Central memory CD4-positive, alpha-beta T cell (primary cell): ENCODE measurements at regions not wholly inside any gene's neighbourhood (a gene's known extent, or its start where the extent isn't known, plus 50 kb on each side); places are given as distances from the start of the nearest gene placed in this dataset.
"Not testable (repeated sequence)": the region's sequence is repeated elsewhere in the genome, so short reads cannot be mapped to it uniquely, and the experiment has no call there.

Source experiments
- DNase-seq: peaks from one replicate; pipeline ENCODE4 v3.0.0; 2022

DNA sequence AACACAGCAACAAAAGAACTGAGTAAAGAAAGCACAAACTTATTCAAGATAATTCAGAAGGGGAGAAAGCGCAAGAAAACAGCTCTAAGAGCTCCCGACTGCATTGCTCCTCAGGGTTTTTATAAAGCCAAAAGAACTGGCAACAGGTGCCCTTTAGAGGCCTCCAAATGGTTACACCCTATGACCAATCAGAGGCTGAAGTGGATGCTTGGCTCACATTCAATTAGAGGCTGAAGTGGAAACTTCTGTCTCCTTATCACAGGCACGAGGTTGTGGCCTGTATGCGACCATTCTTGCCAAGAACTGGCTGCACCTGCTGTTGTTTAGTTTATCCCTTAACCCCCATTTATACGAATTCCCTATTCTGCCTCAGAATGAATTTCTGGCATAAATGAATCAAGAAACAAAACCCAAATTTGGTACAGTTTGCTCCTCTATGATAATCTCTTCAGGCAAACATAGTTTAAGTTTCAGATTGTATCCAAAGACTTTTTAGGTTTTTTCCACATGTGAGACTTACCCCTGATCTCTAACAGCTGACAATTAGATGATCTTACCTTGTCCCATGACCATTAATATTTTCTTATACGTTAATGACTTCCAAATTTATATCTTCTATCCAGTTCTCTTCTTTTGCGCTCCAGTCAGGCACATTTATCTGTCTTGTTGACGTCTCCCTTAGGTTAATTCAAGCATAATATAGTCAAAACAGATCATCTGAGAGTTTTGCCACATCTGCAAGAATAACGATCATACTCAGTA, 504.8 kb downstream of the NXPH1 start:
- no peak for DNase-seq

GRCh38 chr7:8939446-8939845, 506.0 kb downstream of the NXPH1 start:
- DNase-seq: no peak

DNA sequence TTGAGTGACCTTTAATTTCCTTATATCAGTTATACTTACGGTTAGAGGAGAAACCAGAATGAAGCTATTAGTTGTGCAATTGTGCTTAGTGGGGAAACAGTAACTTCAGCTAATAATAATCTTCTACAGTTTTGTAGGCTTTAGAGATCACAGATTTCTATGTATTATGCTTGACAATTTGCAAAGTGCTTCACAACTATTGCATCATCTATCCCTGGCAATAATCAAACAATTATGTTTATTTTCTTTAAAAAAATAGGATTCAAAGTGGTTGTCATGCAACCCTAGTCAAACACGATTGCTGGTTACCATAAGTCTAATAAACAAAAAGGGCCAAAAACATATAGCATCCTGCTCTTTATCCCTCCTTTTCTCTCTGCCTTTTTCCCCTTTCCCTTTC, 530.3 kb downstream of the NXPH1 start:
- no peak for DNase-seq

- no peak for DNase-seq
These were observed 531.8 kb downstream of the NXPH1 start for GRCh38 chr7:8965177-8965576.

GRCh38 chr7:8973601-8974000, 540.2 kb downstream of the NXPH1 start:
- no peak for DNase-seq

DNA sequence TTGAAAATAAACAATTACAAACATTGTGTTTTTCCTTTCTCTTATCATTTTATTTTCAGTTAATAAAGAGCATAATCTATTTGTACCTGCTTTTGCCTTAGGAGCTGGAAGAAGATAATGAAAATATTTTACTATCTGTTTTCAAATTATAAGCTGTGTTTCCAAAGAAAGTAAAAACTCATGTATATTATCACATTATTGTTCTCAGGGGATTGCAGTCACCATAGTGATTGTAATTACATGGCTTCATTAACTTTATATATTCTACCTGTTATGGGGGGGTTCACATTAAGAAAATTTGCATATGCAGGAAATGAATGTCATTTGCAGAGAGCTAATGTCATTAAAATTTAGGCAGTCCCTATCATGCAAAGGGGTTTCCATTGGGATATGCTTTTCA, 542.3 kb downstream of the NXPH1 start:
- DNase-seq: no peak

- DNase-seq: no peak
These were observed 549.1 kb downstream of the NXPH1 start for GRCh38 chr7:8982338-8982992.

DNA sequence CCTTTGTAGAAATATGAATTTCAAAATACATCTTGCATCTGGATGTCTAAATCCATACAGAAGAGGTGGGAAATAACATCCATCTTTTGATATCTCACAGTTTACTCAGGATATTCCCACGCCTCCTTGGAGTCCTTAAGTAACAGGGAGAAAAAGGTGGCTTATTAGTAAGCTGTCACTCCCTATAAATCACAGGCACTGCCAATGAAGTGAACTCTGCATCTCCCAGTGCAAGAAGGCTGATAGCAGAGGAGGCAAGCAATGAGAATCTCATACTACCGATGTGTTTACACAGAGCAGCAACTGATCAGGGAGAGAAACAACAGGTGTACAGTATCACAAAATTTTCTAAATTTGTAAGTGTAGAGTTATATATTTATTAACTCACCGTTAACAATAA, 551.8 kb downstream of the NXPH1 start:
- no peak for DNase-seq

- no peak for DNase-seq
These were observed 554.9 kb downstream of the NXPH1 start for GRCh38 chr7:8988267-8988666.

- no peak for DNase-seq
These were observed 557.8 kb downstream of the NXPH1 start for GRCh38 chr7:8991159-8991558.

GRCh38 chr7:8998762-8999161, 565.4 kb downstream of the NXPH1 start:
- DNase-seq: no peak

DNA sequence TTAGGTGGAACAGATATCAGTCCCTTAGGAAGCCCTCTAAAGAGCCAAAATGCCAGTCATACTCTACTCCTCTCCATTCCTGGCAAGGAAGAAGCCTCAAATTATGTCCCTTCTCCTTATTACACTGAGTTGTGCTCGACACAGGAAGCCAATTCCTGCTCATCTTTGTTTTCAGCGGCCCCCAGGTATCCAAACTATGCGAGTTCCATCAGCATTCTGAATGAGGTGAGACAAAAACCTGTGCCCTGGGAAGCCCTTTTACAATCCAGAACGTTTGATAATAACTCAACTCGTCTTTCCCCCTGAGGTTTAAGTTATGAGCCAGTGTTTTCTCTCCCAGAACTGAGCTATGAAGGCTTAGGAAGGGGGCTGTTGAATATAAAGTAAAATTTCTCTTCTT, 580.5 kb downstream of the NXPH1 start:
- no peak for DNase-seq

GRCh38 chr7:9017286-9017685, 583.9 kb downstream of the NXPH1 start:
- DNase-seq: no peak

DNA sequence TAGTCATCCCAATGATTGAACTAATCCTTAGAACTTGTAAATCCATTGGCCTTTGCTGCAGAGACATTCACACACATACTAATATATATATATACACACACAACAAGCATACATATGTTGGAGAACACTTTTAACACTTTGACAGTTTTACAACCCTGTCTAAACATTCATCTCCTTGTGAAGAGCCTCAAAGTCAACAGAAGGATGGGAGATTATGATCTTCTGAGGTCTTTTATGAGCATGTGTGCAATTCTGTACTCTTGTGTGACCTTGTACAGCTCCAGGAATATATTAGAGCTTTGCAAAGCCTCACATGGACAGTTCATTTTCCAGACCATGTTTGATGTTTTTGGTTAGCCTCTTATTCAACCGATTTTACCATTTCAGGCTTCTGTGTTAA, 589.0 kb downstream of the NXPH1 start:
- no peak for DNase-seq

DNA sequence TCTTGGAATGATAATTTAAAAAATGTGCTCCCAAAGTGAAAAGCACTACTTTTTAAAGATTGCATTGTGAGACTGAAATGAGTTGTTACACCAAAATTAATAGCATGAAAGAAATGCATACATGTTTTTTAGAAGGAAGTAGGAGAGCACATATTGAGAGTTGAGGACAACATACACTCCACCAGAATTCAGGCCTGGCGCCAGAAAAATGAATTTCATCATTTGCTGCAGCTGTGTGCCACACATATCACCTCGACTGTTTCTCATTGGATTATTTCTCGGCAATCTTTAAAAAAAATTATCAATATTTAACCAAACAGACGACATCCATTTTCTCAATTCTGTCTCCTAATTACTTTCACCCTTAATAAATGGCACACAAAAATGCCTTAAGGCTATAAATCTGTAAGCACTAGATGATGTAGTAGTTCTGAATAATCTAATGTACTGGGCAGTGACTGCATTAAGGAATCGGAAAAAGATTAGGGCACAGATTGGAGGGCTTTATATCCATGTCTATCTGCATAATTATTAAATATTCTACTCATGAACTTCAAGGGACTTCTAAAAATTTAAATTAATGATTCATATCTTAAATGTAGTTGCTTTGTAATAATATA, 590.4 kb downstream of the NXPH1 start:
- DNase-seq: no peak

- no peak for DNase-seq
These were observed 592.7 kb downstream of the NXPH1 start for GRCh38 chr7:9026121-9026520.

DNA sequence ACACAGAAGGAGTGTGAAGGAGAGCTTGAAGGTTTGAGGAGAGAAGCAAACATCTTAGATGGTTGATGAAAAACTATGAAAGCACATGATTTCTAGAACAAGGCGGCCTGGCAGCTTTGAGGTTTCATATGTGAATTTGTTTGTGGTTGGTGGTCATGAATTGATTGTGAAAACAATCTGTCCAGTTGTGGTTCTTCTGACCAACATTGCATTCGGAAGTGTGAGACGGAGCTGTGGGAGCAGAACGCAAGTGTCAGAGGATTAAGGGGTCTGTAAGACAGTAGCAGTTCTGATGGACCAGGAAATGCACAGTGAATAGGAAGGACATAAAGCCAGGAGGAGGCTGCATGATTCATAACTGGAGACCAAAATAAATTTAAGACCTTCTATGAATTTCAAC, 594.6 kb downstream of the NXPH1 start:
- no peak for DNase-seq

- no peak for DNase-seq
These were observed 596.5 kb downstream of the NXPH1 start for GRCh38 chr7:9029681-9030530.

GRCh38 chr7:9030976-9031375, 597.6 kb downstream of the NXPH1 start:
- DNase-seq: no peak

DNA sequence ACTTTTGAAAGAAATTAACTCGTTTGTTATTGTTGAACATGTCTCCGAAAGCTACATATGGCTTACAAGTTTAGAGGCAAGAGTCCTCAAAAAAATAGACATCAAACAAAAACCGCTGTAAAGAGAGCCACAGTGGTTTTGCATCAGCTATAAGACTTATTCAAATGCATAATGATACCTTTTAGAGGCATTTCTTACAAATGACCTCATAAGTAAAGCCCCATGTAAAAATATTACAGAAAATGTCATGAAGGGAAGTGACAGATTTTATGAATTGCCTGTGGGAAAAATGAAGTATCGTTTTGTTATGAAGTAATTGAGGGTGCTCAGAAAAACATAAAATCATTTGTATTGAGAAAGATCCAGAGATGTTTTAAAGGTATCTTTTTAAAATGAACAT, 598.0 kb downstream of the NXPH1 start:
- DNase-seq: no peak

GRCh38 chr7:9036080-9036479, 602.7 kb downstream of the NXPH1 start:
- no peak for DNase-seq

GRCh38 chr7:9071160-9071762, 637.9 kb downstream of the NXPH1 start:
- no peak for DNase-seq

DNA sequence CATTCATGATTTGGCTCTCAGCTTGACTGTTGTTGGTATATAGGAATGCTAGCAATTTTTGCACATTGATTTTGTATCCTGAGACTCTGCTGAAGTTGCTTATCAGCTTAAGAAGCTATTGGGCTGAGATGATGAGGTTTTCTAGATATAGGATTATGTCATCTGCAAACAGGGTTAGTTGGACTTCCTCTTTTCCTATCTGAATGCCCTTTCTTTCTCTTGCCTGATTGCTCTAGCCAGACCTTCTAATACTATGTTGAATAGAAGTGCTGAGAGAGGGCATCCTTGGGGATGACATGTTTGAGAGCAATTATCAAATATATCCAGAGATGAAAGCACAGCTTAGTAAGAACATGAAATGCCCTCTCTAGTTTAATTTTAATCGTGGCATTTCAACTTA, 642.4 kb downstream of the NXPH1 start:
- not testable (repeated sequence) for DNase-seq
